ENCODE measurements at regions not wholly inside any gene's neighbourhood (a gene's known extent, or its start where the extent isn't known, plus 50 kb on each side); places are given as distances from the start of the nearest gene placed in this dataset.
"Not testable (repeated sequence)": the region's sequence is repeated elsewhere in the genome, so short reads cannot be mapped to it uniquely, and the experiment has no call there.

- not testable (repeated sequence) for TF ChIP-seq CTCF, POLR2A (IDR thresholded peaks at IDR 0.05)
These were observed 112.8 kb upstream of the SAMD11 start for GRCh38 chr1:810949-811348.

Measured in esophagus squamous epithelium (tissue), 4 donors.